Neural progenitor cell (in vitro differentiated cells): ENCODE measurements at regions not wholly inside any gene's neighbourhood (a gene's known extent, or its start where the extent isn't known, plus 50 kb on each side); places are given as distances from the start of the nearest gene placed in this dataset.

Experiments
- EZH2 ChIP-seq: fragments of 200-600 bp; sonication (generic); IDR thresholded peaks from 2 replicates; pipeline ENCODE4 v1.6.1; 2017; ENCODE audit warnings: antibody characterized with exemption, mild to moderate bottlenecking, moderate library complexity
- EZH2phosphoT487 ChIP-seq: fragments of 200-600 bp; sonication (generic); IDR thresholded peaks from 2 replicates; pipeline ENCODE4 v1.6.1; 2017; ENCODE audit warnings: antibody characterized with exemption
- TF ChIP-seq, protein P1 (sequence below): fragments of 200-600 bp; sonication (generic); IDR thresholded peaks from 2 replicates; pipeline ENCODE4 v1.5.1; 2017; ENCODE audit warnings: antibody characterized with exemption, mild to moderate bottlenecking

DNA sequence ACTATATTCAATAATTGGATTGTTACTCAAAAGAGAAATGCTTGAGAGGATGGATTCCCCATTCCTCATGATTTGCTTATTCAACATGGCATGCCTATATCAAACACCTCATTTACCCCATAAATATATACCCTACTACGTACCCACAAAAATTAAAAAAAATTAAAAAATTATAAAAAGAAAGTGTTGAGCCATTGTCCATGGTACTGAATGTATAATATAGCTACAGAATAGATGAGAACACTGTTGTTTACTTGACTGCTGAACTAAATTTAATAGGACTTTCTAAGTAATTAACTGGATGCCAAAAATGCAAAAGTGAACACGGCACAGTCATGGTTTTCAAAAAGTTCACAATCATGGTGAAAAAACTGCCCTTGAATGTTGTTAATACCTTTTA, 725.8 kb downstream of the KCTD16 start:
- TF ChIP-seq, protein P1, sequence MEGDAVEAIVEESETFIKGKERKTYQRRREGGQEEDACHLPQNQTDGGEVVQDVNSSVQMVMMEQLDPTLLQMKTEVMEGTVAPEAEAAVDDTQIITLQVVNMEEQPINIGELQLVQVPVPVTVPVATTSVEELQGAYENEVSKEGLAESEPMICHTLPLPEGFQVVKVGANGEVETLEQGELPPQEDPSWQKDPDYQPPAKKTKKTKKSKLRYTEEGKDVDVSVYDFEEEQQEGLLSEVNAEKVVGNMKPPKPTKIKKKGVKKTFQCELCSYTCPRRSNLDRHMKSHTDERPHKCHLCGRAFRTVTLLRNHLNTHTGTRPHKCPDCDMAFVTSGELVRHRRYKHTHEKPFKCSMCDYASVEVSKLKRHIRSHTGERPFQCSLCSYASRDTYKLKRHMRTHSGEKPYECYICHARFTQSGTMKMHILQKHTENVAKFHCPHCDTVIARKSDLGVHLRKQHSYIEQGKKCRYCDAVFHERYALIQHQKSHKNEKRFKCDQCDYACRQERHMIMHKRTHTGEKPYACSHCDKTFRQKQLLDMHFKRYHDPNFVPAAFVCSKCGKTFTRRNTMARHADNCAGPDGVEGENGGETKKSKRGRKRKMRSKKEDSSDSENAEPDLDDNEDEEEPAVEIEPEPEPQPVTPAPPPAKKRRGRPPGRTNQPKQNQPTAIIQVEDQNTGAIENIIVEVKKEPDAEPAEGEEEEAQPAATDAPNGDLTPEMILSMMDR: no peak
- no peak for TF ChIP-seq EZH2phosphoT487
- no peak for TF ChIP-seq EZH2
